LNCaP clone FGC (cell line): ENCODE measurements at regions not wholly inside any gene's neighbourhood (a gene's known extent, or its start where the extent isn't known, plus 50 kb on each side); places are given as distances from the start of the nearest gene placed in this dataset.

Source experiments
- DNase-seq: peaks from one replicate; pipeline ENCODE4 v3.0.0-alpha.2; 2011; ENCODE audit warnings: low read depth
- H3K4me3 ChIP-seq: 2 replicates; pipeline ENCODE4 v1.5.1; 2011; ENCODE audit warnings: mild to moderate bottlenecking, low read depth, low read length, control low read depth
- TF ChIP-seq, protein P1 (sequence below): IDR thresholded peaks from 2 replicates; pipeline ENCODE4 v1.5.1; 2012; ENCODE audit warnings: mild to moderate bottlenecking; ENCODE audit not compliant: control insufficient read depth, insufficient read depth; ENCODE audit errors: extremely low read depth

DNA sequence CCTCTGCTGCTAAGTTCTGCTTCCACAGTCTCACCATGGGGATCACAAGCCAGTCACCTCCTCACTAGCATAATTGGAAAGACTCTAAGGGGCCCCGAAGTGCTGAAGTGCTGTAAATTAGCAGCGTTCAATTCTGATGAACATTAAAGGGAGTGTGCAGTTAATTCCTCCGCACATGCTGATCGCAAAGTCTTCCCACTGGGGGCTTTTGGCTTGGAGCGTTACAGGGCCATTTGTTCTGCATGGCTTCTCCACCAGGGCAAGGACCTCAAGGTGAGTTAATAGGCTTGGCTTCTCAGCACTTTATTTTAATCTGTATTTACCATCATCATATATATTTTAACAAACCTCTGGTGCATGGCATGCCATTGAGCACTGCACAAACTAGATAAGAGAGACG lies 216.3 kb upstream of the PARD3B start:
- TF ChIP-seq, protein P1, sequence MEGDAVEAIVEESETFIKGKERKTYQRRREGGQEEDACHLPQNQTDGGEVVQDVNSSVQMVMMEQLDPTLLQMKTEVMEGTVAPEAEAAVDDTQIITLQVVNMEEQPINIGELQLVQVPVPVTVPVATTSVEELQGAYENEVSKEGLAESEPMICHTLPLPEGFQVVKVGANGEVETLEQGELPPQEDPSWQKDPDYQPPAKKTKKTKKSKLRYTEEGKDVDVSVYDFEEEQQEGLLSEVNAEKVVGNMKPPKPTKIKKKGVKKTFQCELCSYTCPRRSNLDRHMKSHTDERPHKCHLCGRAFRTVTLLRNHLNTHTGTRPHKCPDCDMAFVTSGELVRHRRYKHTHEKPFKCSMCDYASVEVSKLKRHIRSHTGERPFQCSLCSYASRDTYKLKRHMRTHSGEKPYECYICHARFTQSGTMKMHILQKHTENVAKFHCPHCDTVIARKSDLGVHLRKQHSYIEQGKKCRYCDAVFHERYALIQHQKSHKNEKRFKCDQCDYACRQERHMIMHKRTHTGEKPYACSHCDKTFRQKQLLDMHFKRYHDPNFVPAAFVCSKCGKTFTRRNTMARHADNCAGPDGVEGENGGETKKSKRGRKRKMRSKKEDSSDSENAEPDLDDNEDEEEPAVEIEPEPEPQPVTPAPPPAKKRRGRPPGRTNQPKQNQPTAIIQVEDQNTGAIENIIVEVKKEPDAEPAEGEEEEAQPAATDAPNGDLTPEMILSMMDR, result no peak
- no peak overlapping the region for H3K4me3 ChIP-seq

DNA sequence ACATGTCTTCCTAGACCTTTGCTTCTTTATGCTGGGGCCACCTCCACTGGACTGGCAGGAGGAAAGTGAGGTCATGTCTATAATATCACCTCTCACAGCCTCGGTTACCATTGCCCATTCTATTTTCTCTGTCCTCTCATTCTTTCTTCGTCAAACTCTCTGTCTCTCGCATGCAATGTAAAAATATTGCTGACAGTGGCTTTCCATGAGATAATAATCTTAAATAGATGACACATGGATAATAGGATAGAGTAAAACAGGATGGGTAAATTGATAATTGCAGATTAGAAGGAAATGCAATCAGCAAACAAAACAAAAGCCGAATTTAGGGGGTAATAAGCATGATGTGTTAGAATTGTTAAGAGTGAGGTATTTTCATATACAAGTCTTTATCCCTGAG lies 215.7 kb upstream of the PARD3B start:
- no peak for DNase-seq
- no peak overlapping the region for H3K4me3 ChIP-seq
- TF ChIP-seq, protein P1, result no peak

More for the DNA sequence above, 216.3 kb upstream of the PARD3B start:
- no peak for DNase-seq

DNA sequence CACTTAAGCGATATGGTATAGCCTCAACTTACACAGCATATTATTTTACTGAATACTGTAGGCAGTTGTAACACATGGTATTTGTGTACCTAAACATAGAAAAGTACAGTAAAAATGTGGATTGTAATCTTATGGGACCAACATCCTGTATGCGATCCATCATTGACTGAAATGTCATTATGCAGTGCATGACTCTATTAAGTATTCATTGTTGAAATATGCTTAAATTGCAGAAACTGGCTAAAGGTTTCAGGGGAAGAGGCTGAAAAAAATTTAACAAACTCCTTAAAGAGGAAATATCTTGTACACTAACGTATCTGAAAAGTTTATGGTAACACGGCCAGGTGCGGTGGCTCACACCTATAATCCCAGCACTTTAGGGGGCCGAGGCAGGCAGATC lies 214.1 kb upstream of the PARD3B start:
- DNase-seq, result no peak
- TF ChIP-seq, protein P1, result no peak
- no peak overlapping the region for H3K4me3 ChIP-seq

DNA sequence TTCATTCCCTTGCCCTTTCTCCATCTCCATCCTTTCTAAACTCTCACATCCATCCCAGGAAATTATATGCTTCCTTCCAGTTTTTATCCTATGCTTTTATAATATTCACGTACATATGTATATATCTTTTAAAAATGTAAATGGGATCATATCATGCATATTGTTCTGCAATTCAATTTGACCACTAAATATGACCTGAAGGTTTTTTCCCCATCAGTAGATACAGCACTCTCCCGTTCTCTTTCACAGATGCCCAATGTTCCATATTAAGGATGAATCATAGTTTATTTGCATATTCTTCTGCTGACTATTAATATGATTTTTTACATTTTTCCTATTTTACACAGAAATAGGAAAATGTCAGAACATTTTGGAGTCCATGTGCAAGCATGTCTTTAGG lies 213.3 kb upstream of the PARD3B start:
- H3K4me3 ChIP-seq, result no peak overlapping the region
- TF ChIP-seq, protein P1, result no peak

DNA sequence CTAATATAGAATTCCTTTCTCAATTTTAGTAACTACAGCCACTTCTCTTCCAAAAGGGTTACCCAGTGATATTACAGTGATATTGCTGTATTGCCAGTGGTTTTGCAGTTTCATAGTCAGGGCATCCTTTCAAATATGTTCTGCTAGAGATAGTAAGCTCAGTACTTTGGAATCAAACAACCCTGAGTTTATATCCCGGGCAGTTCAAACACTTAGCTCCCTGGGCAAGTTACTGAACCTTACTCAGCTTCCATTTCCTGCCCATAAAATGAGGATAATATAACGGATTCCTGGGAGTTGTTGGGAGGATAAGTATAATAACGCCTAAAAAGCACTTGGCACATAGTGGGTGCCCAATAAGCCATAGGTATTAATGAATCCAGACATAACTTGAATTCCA lies 212.6 kb upstream of the PARD3B start:
- TF ChIP-seq, protein P1, result no peak
- no peak for DNase-seq
- no peak overlapping the region for H3K4me3 ChIP-seq

More for the DNA sequence above, 213.3 kb upstream of the PARD3B start:
- DNase-seq, result no peak

DNA sequence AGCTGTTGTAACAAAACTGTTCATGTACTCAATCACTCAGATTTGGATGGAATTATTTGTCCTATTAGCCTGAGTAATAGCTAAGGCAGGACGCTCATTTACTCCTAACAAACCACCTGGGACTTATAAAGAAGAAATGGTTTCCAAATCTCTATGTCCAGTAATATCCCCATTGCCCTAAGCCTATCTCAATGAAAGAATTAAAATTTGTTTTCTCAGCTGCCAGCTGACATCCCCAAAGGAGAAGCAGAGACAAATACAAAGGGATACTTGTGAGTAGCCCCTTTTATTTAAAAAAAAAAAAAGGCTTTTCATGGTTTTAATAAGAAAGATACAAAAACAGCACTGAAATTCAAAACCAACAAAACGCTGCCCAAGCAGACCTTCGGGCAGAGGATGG lies 211.4 kb upstream of the PARD3B start:
- DNase-seq, result no peak
- TF ChIP-seq, protein P1, result no peak
- H3K4me3 ChIP-seq, result no peak overlapping the region

DNA sequence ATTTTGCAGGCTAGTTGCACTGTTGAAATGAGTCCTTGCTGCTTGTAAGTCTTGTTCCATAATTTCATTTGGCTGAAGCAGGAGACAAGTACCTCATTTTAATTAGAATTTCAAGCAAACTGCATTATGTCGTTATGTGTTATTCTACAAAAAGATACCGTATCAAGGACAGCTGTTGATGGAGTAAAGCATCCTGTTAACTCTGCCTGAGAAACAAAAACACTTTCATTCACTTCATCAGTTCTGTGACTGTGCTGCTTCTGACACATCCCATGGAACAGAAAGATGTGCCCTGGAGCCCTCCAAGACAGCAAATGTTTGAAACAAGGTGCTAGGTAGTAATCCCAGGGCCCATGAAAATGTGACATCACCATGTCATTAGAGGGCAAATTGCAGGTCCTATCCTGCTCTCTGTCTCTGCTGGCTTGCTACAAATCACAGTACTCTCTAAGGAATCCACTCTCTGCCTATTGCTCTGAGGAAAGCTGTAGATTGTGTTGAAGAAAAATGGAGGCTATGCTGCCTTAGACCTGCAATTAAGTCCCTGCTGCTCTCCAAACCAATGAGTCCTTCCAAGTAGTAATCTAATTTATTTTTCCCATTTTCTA lies 209.7 kb upstream of the PARD3B start:
- DNase-seq, result no peak
- TF ChIP-seq, protein P1, result no peak
- H3K4me3 ChIP-seq, result no peak overlapping the region
